GM19351 (cell line): ENCODE measurements at regions not wholly inside any gene's neighbourhood (a gene's known extent, or its start where the extent isn't known, plus 50 kb on each side); places are given as distances from the start of the nearest gene placed in this dataset.
"Not testable (repeated sequence)": the region's sequence is repeated elsewhere in the genome, so short reads cannot be mapped to it uniquely, and the experiment has no call there.

Experiments
- ATAC-seq: cut with Tn5 transposase; IDR thresholded peaks from one replicate; pipeline ENCODE4 v1.9.1; 2021; ENCODE audit warnings: mild to moderate bottlenecking, moderate library complexity; ENCODE audit not compliant: unreplicated experiment

GRCh38 chr12:68984796-68985573 lies 52.0 kb upstream of the CPM start:
- ATAC-seq: no peak

- ATAC-seq: not testable (repeated sequence)
Observed at GRCh38 chr12:68997526-68997925, 64.6 kb upstream of the CPM start.

DNA sequence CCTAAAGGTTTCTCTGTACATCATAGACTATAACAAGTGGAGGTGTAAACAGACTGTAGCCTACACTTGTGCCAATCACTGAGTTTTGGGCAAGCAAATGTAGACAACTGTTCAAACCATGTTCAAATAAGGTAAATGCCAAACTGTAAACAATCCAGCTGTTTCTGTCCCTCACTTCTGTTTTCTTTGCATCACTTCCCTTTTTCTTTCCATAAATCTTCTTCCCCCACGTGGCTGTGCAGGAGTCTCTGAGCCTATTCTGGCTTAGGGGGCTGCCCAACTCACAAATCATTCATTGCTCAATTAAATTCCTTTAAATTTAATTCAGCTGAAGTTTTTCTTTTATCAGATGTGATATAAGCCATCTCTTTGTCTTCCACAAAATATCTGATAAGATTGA lies 65.1 kb upstream of the CPM start:
- no peak for ATAC-seq

- no peak for ATAC-seq
Observed at GRCh38 chr12:69000074-69000473, 67.1 kb upstream of the CPM start.

DNA sequence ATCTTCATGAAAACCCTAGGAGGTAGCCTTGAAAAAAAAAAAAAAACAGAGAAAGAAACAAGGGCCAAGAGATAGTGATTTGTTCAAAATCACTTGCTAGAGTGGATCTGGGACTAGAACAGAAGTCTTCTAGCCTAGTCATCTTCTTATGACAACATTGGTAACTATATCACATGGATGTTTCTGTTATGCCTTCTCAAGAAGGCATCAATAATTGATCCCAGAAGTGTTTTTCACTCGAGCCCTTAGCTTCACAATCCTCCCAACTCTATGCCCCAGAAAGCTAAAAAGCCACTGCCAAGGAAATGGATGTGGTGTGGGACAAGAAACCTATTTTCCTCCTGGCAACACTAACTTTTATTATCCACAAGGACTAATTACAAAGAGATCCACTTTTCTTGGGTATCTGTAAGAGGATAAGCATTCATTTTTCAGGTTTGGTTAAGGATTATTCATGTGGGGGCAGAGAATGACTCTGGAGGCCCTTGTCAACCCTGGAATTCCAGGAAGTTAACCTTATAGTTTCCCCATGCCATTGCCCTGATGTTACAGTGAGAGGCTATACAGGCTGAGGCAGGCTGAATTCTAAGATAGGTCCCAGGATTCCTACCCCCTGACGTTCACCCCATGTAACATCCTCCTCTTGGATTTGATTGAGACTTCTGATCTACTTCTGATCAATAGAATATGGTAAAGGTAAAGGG lies 67.7 kb upstream of the CPM start:
- no peak for ATAC-seq

GRCh38 chr12:69001251-69001650 lies 68.3 kb upstream of the CPM start:
- no peak for ATAC-seq

- ATAC-seq: no peak
Observed at GRCh38 chr12:69002969-69003368, 70.0 kb upstream of the CPM start.

DNA sequence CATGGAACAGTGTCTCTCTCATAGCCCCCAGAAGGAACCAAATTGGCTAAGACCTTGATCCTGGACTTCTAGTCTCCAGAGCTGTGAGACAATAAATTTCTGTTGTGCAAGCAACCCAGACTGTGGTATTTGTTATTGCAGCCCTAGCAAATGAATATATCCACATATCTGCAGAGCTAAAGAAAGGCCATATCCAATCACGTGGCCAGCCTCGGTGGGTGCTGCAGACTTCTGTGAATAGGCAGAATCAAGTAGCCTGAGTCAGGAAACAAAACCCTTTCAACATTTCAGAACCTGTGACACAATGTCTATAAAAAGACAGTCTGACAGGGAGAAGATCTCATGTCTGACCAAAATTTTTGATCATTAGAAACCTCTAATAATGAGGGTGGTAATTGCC lies 71.0 kb upstream of the CPM start:
- ATAC-seq: no peak

GRCh38 chr12:69007101-69007854 lies 74.3 kb upstream of the CPM start:
- ATAC-seq: no peak

DNA sequence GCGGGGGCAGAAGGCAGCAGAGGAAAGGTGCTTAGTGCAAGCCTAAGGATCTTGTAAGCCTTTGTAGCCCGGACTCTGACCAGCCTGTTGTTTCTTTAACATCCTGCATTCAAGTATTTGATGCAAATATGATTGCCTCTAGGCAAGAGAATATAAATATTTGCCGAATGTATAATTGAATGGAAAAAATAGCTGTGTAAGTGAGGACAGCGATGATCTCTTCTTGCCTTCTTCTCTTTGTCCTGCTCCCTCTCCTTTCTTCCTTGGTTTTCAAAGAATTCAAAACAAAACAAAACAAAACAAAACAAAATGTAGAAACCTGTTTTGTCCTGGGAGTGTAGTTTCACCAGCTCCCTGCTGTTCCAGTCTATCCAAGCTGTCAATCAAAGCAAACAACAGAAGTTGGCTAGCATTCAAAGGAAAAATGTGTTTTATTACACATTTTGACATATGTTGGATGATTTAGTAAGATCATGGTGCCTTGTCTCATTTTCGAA lies 74.9 kb upstream of the CPM start:
- no peak for ATAC-seq

DNA sequence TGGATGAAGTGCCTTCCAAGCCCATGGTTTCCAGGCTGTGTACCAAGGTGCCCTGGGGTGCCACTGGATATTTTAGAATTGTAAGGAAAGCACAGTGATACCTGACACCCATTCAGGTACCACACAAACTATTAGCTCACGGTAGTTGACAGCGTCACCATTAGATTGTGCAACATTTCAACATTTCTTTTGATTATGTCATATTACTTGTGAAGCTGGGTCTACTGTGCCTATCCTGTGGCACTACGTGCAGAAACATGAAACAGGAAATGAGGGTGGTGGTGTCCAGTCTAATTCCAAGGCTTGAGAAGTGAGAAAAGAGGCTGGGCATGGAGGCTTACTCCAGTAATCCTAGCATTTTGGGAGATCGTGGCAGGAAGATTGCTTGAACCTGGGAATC lies 75.5 kb upstream of the CPM start:
- no peak for ATAC-seq

DNA sequence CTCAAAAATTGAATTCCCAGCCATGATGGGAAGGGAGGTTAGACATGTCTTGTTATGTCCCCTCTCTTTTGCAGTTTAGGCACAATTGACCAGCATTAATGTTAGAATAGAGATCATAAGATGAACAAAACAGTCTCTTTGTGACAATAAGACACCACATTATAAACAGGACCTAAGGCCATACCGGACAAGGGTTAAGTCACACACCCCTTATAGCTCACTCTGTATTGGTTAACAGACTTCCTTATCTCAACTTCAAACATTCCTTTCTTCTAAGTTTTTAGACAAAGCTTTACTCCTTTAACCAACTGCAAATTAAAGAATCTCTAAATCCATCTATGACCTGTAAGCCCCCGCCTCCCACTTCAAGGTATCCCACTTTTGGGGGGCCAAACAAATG lies 81.1 kb upstream of the CPM start:
- ATAC-seq: no peak

GRCh38 chr12:69015017-69015416 lies 82.0 kb upstream of the CPM start:
- no peak for ATAC-seq

DNA sequence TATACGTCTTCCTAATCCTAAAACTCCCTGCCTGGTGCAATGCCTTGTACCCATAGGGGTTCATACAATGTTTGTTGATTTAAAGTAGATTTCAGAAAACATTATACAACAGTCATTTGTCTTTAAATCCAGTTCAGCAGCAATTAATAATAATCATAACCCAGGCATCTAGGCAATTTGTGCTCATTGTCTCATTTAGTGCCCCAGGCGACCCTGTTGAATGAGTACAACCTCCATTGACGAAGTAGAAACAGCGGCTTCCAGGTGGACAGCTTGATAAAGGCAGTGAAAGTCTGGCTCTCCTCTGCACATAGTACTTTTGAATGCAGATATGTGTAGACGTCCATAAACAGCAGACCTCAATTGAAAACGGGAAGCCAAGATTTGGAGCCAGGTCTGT lies 82.9 kb upstream of the CPM start:
- no peak for ATAC-seq

DNA sequence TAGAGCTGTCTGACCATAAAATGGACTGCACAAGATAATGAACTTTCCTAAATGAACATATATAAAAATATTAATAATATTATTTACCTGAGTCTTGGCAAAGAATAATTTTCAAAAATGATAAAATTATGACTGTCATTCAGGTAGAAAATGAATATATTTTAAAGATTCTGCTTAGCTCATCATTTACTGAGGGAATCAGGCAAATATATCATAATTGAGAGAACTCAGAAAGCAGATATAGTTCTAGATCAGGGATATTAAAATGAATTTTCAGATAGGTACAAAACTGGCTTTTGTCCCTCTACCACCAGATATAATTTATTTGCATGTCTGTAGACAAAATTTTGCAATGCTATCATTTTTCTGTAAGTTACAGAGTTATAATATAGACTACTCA lies 86.1 kb upstream of the CPM start:
- no peak for ATAC-seq

DNA sequence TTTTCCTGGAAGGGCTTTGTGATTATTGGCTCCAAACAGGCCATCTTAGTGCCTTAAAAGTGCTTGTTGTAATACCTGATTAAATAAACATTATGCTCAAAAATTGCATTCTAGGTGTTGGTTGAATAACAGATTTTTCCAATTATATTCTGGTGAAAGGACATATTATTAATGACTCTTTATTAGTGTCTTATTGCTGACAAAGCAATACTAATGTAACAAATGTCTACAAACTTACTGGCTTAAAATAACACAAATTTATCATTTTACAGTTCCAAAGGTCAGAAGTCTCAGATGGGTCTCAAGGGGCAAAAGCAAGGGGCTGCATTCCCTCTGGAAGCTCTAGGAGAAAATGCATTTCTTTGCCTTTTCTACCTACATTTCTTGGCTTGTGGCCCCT lies 86.9 kb upstream of the CPM start:
- no peak for ATAC-seq

DNA sequence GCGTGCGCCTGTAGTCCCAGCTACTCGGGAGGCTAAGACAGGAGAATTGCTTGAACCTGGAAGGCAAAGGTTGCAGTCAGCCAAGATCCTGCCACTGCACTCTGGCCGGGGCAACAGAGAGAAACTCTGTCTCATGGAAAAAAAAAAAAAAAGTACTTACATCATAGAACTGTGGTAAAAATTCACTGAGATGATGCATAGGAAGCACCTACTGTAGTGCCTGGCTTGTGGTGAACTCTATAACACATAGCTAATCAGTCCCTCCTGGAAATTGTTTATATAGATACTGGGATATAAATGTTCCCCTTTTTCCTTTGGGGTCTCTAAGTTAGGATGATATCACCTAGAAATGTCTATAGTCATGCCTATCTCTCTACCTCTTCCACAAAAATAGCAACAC lies 89.7 kb upstream of the CPM start:
- no peak for ATAC-seq

GRCh38 chr12:69023840-69024239 lies 90.9 kb upstream of the CPM start:
- ATAC-seq: no peak

DNA sequence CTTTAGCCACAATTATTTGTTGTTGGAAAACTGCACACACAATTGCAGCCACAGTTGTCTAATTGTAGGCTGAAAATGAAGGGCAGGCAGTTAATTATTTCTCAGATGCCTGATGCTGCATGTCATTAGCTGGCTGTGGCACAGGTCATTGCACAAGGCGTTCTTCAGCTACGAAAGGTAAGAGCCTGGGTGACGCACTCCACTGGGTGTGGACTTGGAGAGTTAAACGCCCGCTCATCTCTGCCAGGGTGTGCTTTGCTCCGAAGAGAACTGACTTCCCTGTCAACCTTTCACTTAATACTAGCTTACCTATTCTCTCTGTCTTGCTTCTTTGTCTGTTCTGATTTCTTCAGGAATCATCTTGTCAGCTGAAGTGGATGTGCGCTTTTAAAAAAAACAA lies 91.4 kb upstream of the CPM start:
- no peak for ATAC-seq

GRCh38 chr12:69024907-69025306 lies 91.9 kb upstream of the CPM start:
- ATAC-seq: no peak

DNA sequence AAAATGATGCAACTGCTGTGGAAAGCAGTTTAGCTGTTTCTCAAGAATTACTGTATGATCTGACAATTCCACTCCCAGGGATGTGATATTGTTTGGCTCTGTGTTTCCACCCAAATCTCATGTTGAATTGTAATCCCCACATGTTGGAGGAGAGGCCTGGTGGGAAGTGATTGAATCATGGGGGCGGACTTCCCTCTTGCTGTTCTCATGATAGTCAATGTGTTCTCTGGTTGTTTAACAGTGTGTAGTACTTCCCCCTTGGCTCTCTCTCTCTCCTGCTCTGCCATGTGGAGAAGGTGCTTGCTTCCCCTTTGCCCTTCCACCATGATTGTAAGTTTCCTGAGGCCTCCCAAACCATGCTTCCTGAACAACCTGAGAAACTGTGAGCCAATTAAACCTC lies 93.4 kb upstream of the CPM start:
- ATAC-seq: no peak

- no peak for ATAC-seq
Observed at GRCh38 chr12:69027411-69027881, 94.5 kb upstream of the CPM start.
